CD8-positive, alpha-beta memory T cell (primary cell): ENCODE measurements at regions not wholly inside any gene's neighbourhood (a gene's known extent, or its start where the extent isn't known, plus 50 kb on each side); places are given as distances from the start of the nearest gene placed in this dataset.
A peak's percentile ranks its signal among the peaks of the same experiment; 100 is the strongest.

ENCODE experiments used
- CTCF ChIA-PET: fragments of 350-600 bp; sonication (Branson Sonifier 250); formaldehyde crosslinking; loops from one replicate; lab custom pipeline; 2021; ENCODE audit warnings: antibody characterized with exemption; lab: Charles Lee
- POLR2A ChIA-PET: fragments of 350-600 bp; sonication (Branson Sonifier 250); formaldehyde crosslinking; loops from one replicate; lab custom pipeline; 2021; ENCODE audit warnings: antibody characterized with exemption; lab: Charles Lee
- DNase-seq, 5 donors: peaks; one replicate each; pipeline versions ENCODE4 v3.0.0 to v3.0.0-alpha.2; 2020 to 2022; ENCODE audit warnings: mixed read lengths in 1 of 5
- H3K27ac ChIP-seq: one replicate; pipeline ENCODE4 v1.7.0; 2013; ENCODE audit warnings: low read depth, mild to moderate bottlenecking, low read length, moderate library complexity
- H3K27me3 ChIP-seq: 2 replicates; pipeline ENCODE4 v1.7.0; 2013; ENCODE audit warnings: low read length, mild to moderate bottlenecking; ENCODE audit not compliant: insufficient read depth, poor library complexity, severe bottlenecking
- H3K36me3 ChIP-seq: 2 replicates; pipeline ENCODE4 v1.7.0; 2013; ENCODE audit warnings: mild to moderate bottlenecking, low read length, moderate library complexity; ENCODE audit not compliant: insufficient read depth
- H3K4me1 ChIP-seq: 2 replicates; pipeline ENCODE4 v1.7.0; 2013; ENCODE audit warnings: mild to moderate bottlenecking, low read length, moderate library complexity; ENCODE audit not compliant: insufficient read depth
- H3K4me3 ChIP-seq: 2 replicates; pipeline ENCODE4 v1.7.0; 2013; ENCODE audit warnings: mild to moderate bottlenecking, low read length
- H3K9me3 ChIP-seq: 2 replicates; pipeline ENCODE4 v1.7.0; 2013; ENCODE audit warnings: mild to moderate bottlenecking, low read length
- H3K27ac Mint-ChIP-seq, 8 donors: one replicate each; pipeline ENCODE4 v1.8.0; 2020 to 2021; ENCODE audit warnings: mixed read lengths in 8 of 8, mild to moderate bottlenecking in 6 of 8, inconsistent platforms in 3 of 8, moderate library complexity in 3 of 8
- H3K27me3 Mint-ChIP-seq, 2 donors: one replicate each; pipeline ENCODE4 v1.8.0; 2020 to 2021; ENCODE audit warnings: mixed read lengths in 2 of 2, mild to moderate bottlenecking in 1 of 2, moderate library complexity in 1 of 2
- H3K36me3 Mint-ChIP-seq, 3 donors: one replicate each; pipeline ENCODE4 v1.8.0; 2020 to 2021; ENCODE audit warnings: mixed read lengths in 3 of 3, inconsistent platforms in 1 of 3, mild to moderate bottlenecking in 1 of 3
- H3K4me1 Mint-ChIP-seq, 3 donors: one replicate each; pipeline ENCODE4 v1.8.0; 2020 to 2021; ENCODE audit warnings: mixed read lengths in 3 of 3, inconsistent platforms in 1 of 3, mild to moderate bottlenecking in 1 of 3
- H3K4me3 Mint-ChIP-seq, 7 donors: one replicate each; pipeline ENCODE4 v1.8.0; 2020 to 2021; ENCODE audit warnings: mixed read lengths in 7 of 7, mild to moderate bottlenecking in 6 of 7, moderate library complexity in 4 of 7, inconsistent platforms in 2 of 7
- H3K9me3 Mint-ChIP-seq, 5 donors: one replicate each; pipeline ENCODE4 v1.8.0; 2020 to 2022; ENCODE audit warnings: mixed read lengths in 5 of 5, mild to moderate bottlenecking in 3 of 5, moderate library complexity in 2 of 5, inconsistent platforms in 1 of 5

GRCh38 chr15:93496888-93497287, 407.9 kb upstream of the RGMA start:
- Histone ChIP-seq H3K9me3 (no peaks in the 10 kb centered on the region), H3K36me3 (no peaks in the 10 kb centered on the region), H3K4me3 (no peak overlapping the region), H3K27me3 (no peaks in the 10 kb centered on the region), H3K4me1 (no peaks in the 10 kb centered on the region), H3K27ac (no peak overlapping the region)
- Mint-ChIP-seq H3K27me3 (peaks cover 7 to 13% of the 10 kb centered on the region in 2 donors), H3K4me1 (no peaks in the 10 kb centered on the region), H3K4me3 (no peak overlapping the region), H3K36me3 (no peaks in the 10 kb centered on the region), H3K9me3 (no peaks in the 10 kb centered on the region), H3K27ac (no peak overlapping the region)
- POLR2A ChIA-PET = no interaction called here
- DNase-seq = no peak
- CTCF ChIA-PET = no interaction called here

- ChIA-PET POLR2A (no interaction called here), CTCF (no interaction called here)
- no peaks in the 10 kb centered on the region for H3K27me3 ChIP-seq
- no peaks in the 10 kb centered on the region for H3K4me1 Mint-ChIP-seq
- H3K9me3 Mint-ChIP-seq = no peaks in the 10 kb centered on the region
- no peak overlapping the region for H3K27ac ChIP-seq
- DNase-seq = no peak
- no peaks in the 10 kb centered on the region for H3K36me3 Mint-ChIP-seq
- H3K4me1 ChIP-seq = no peaks in the 10 kb centered on the region
- H3K4me3 ChIP-seq = no peak overlapping the region
- no peaks in the 10 kb centered on the region for H3K9me3 ChIP-seq
- no peak overlapping the region for H3K27ac Mint-ChIP-seq
- H3K27me3 Mint-ChIP-seq = peaks cover 7 to 11% of the 10 kb centered on the region in 2 donors
- H3K36me3 ChIP-seq = no peaks in the 10 kb centered on the region
- H3K4me3 Mint-ChIP-seq = no peak overlapping the region
These were observed 407.0 kb upstream of the RGMA start for GRCh38 chr15:93495799-93496637.

GRCh38 chr15:93493172-93493571, 404.2 kb upstream of the RGMA start:
- ChIA-PET CTCF (no interaction called here), POLR2A (no interaction called here)
- Mint-ChIP-seq H3K36me3 (no peaks in the 10 kb centered on the region), H3K27ac (no peak overlapping the region), H3K4me1 (no peaks in the 10 kb centered on the region), H3K27me3 (peaks cover 5 to 12% of the 10 kb centered on the region in 2 donors), H3K9me3 (no peaks in the 10 kb centered on the region), H3K4me3 (no peak overlapping the region)
- no peak overlapping the region for H3K27ac ChIP-seq
- H3K4me1 ChIP-seq = no peaks in the 10 kb centered on the region
- H3K36me3 ChIP-seq = no peaks in the 10 kb centered on the region
- H3K9me3 ChIP-seq = no peaks in the 10 kb centered on the region
- H3K27me3 ChIP-seq = no peaks in the 10 kb centered on the region
- H3K4me3 ChIP-seq = no peak overlapping the region
- DNase-seq = no peak

- Mint-ChIP-seq H3K27me3 (peaks cover 0 to 5% of the 10 kb centered on the region in 2 donors), H3K27ac (peak overlapping the region in 1 of 8 donors; percentile 2), H3K4me1 (no peaks in the 10 kb centered on the region), H3K36me3 (no peaks in the 10 kb centered on the region), H3K4me3 (no peak overlapping the region), H3K9me3 (no peaks in the 10 kb centered on the region)
- H3K9me3 ChIP-seq = no peaks in the 10 kb centered on the region
- no peak for DNase-seq
- no peak overlapping the region for H3K27ac ChIP-seq
- ChIA-PET POLR2A (no interaction called here), CTCF (no interaction called here)
- no peaks in the 10 kb centered on the region for H3K36me3 ChIP-seq
- no peaks in the 10 kb centered on the region for H3K27me3 ChIP-seq
- H3K4me3 ChIP-seq = no peak overlapping the region
- no peaks in the 10 kb centered on the region for H3K4me1 ChIP-seq
These were observed 402.3 kb upstream of the RGMA start for GRCh38 chr15:93491291-93491690.

GRCh38 chr15:93488296-93488713, 399.3 kb upstream of the RGMA start:
- Mint-ChIP-seq H3K27ac (no peak overlapping the region), H3K9me3 (no peaks in the 10 kb centered on the region), H3K4me1 (no peaks in the 10 kb centered on the region), H3K27me3 (peaks cover 2 to 8% of the 10 kb centered on the region in 2 donors), H3K36me3 (no peaks in the 10 kb centered on the region), H3K4me3 (no peak overlapping the region)
- Histone ChIP-seq H3K4me1 (no peaks in the 10 kb centered on the region), H3K27me3 (no peaks in the 10 kb centered on the region), H3K36me3 (no peaks in the 10 kb centered on the region), H3K27ac (no peak overlapping the region), H3K4me3 (no peak overlapping the region), H3K9me3 (no peaks in the 10 kb centered on the region)
- DNase-seq = no peak
- ChIA-PET CTCF (no interaction called here), POLR2A (no interaction called here)

- CTCF ChIA-PET = no interaction called here
- Mint-ChIP-seq H3K27me3 (peaks cover 3 to 8% of the 10 kb centered on the region in 2 donors), H3K36me3 (no peaks in the 10 kb centered on the region), H3K4me1 (no peaks in the 10 kb centered on the region), H3K9me3 (no peaks in the 10 kb centered on the region), H3K27ac (no peak overlapping the region), H3K4me3 (no peak overlapping the region)
- no peaks in the 10 kb centered on the region for H3K27me3 ChIP-seq
- no peak for DNase-seq
- H3K27ac ChIP-seq = no peak overlapping the region
- no peaks in the 10 kb centered on the region for H3K4me1 ChIP-seq
- POLR2A ChIA-PET = no interaction called here
- H3K36me3 ChIP-seq = no peaks in the 10 kb centered on the region
- no peak overlapping the region for H3K4me3 ChIP-seq
- no peaks in the 10 kb centered on the region for H3K9me3 ChIP-seq
These were observed 397.6 kb upstream of the RGMA start for GRCh38 chr15:93486407-93487117.

GRCh38 chr15:93485438-93486327, 396.7 kb upstream of the RGMA start:
- Histone ChIP-seq H3K27ac (no peak overlapping the region), H3K9me3 (no peaks in the 10 kb centered on the region), H3K27me3 (no peaks in the 10 kb centered on the region), H3K4me3 (no peak overlapping the region), H3K36me3 (no peaks in the 10 kb centered on the region), H3K4me1 (no peaks in the 10 kb centered on the region)
- no peaks in the 10 kb centered on the region for H3K4me1 Mint-ChIP-seq
- no peak overlapping the region for H3K4me3 Mint-ChIP-seq
- no peaks in the 10 kb centered on the region for H3K9me3 Mint-ChIP-seq
- no peak overlapping the region for H3K27ac Mint-ChIP-seq
- POLR2A ChIA-PET = no interaction called here
- H3K27me3 Mint-ChIP-seq = peaks cover 3% of the 10 kb centered on the region in 2 donors
- no peaks in the 10 kb centered on the region for H3K36me3 Mint-ChIP-seq
- CTCF ChIA-PET = no interaction called here
- DNase-seq = no peak

GRCh38 chr15:93483923-93484322, 394.9 kb upstream of the RGMA start:
- Mint-ChIP-seq H3K27ac (no peak overlapping the region), H3K4me3 (no peak overlapping the region), H3K9me3 (no peaks in the 10 kb centered on the region), H3K27me3 (peaks cover 3% of the 10 kb centered on the region in 2 donors), H3K4me1 (no peaks in the 10 kb centered on the region), H3K36me3 (no peaks in the 10 kb centered on the region)
- no peak for DNase-seq
- CTCF ChIA-PET = no interaction called here
- POLR2A ChIA-PET = no interaction called here
- no peaks in the 10 kb centered on the region for H3K27me3 ChIP-seq
- H3K4me1 ChIP-seq = no peaks in the 10 kb centered on the region
- no peak overlapping the region for H3K4me3 ChIP-seq
- no peaks in the 10 kb centered on the region for H3K9me3 ChIP-seq
- H3K36me3 ChIP-seq = no peaks in the 10 kb centered on the region
- H3K27ac ChIP-seq = no peak overlapping the region
